IPS-NIHi11 (cell line): ENCODE measurements at regions not wholly inside any gene's neighbourhood (a gene's known extent, or its start where the extent isn't known, plus 50 kb on each side); places are given as distances from the start of the nearest gene placed in this dataset.
"Not testable (repeated sequence)": the region's sequence is repeated elsewhere in the genome, so short reads cannot be mapped to it uniquely, and the experiment has no call there.

ENCODE experiments used
- DNase-seq: peaks from one replicate; pipeline ENCODE4 v3.0.0; 2012; ENCODE audit warnings: mixed read lengths, low spot score

- no peak for DNase-seq
Observed at GRCh38 chr15:69766156-69766555, 313.5 kb downstream of the RPLP1 start.

- DNase-seq, result no peak
Observed at GRCh38 chr15:69767191-69767590, 314.6 kb downstream of the RPLP1 start.

- DNase-seq, result not testable (repeated sequence)
Observed at GRCh38 chr15:69769336-69769735, 316.7 kb downstream of the RPLP1 start.

- not testable (repeated sequence) for DNase-seq
Observed at GRCh38 chr15:69774258-69774657, 321.6 kb downstream of the RPLP1 start.

- not testable (repeated sequence) for DNase-seq
Observed at GRCh38 chr15:69774711-69775110, 322.1 kb downstream of the RPLP1 start.

- DNase-seq, result no peak
Observed at GRCh38 chr15:69777356-69777755, 320.4 kb downstream of the TLE3 start.

GRCh38 chr15:69780374-69780773, 317.3 kb downstream of the TLE3 start:
- no peak for DNase-seq

- no peak for DNase-seq
Observed at GRCh38 chr15:69780981-69781380, 316.7 kb downstream of the TLE3 start.

- no peak for DNase-seq
Observed at GRCh38 chr15:69781411-69782125, 316.1 kb downstream of the TLE3 start.

GRCh38 chr15:69782139-69782658, 315.5 kb downstream of the TLE3 start:
- DNase-seq, result no peak

- DNase-seq, result no peak
Observed at GRCh38 chr15:69782809-69783208, 314.9 kb downstream of the TLE3 start.

- DNase-seq, result no peak
Observed at GRCh38 chr15:69783211-69783610, 314.5 kb downstream of the TLE3 start.

- no peak for DNase-seq
Observed at GRCh38 chr15:69784798-69785566, 312.7 kb downstream of the TLE3 start.

GRCh38 chr15:69786136-69786701, 311.5 kb downstream of the TLE3 start:
- DNase-seq, result no peak

GRCh38 chr15:69787791-69788190, 309.9 kb downstream of the TLE3 start:
- DNase-seq, result no peak

GRCh38 chr15:69789648-69790393, 307.9 kb downstream of the TLE3 start:
- no peak for DNase-seq

GRCh38 chr15:69790632-69791031, 307.1 kb downstream of the TLE3 start:
- no peak for DNase-seq

GRCh38 chr15:69792823-69793222, 304.9 kb downstream of the TLE3 start:
- no peak for DNase-seq

- DNase-seq, result no peak
Observed at GRCh38 chr15:69793431-69793780, 304.3 kb downstream of the TLE3 start.

- no peak for DNase-seq
Observed at GRCh38 chr15:69793781-69794451, 303.8 kb downstream of the TLE3 start.

GRCh38 chr15:69794645-69795469, 302.9 kb downstream of the TLE3 start:
- DNase-seq, result peak; percentile 47
